Uterus (tissue), 3 donors: ENCODE measurements at regions not wholly inside any gene's neighbourhood (a gene's known extent, or its start where the extent isn't known, plus 50 kb on each side); places are given as distances from the start of the nearest gene placed in this dataset.

Source experiments
- DNase-seq, 2 donors: peaks; one replicate each; pipeline ENCODE4 v3.0.0-alpha.2; 2019 to 2020
- H3K27ac ChIP-seq, 2 donors: fragments of 200-600 bp; sonication (generic); 1 replicate in 1 of 2; 2 replicates in 1 of 2; pipeline ENCODE4 v1.5.1; 2016 to 2018
- H3K27me3 ChIP-seq, 2 donors: fragments of 200-600 bp; sonication (generic); one replicate each; pipeline ENCODE4 v1.5.1; 2018 to 2019; ENCODE audit warnings: control low read depth in 1 of 2
- H3K36me3 ChIP-seq, 2 donors: fragments of 200-600 bp; sonication (generic); one replicate each; pipeline ENCODE4 v1.5.1; 2019; ENCODE audit warnings: control low read depth in 1 of 2
- H3K4me1 ChIP-seq, 2 donors: fragments of 200-600 bp; sonication (generic); one replicate each; pipeline ENCODE4 v1.5.1; 2018 to 2019; ENCODE audit warnings: control low read depth in 1 of 2
- H3K4me3 ChIP-seq, 2 donors: fragments of 200-600 bp; sonication (generic); 1 replicate in 1 of 2; 2 replicates in 1 of 2; pipeline ENCODE4 v1.5.1; 2018 to 2019; ENCODE audit warnings: mild to moderate bottlenecking in 1 of 2
- H3K9me3 ChIP-seq, 2 donors: fragments of 200-600 bp; sonication (generic); one replicate each; pipeline ENCODE4 v1.5.1; 2019; ENCODE audit warnings: control low read depth in 1 of 2
- CTCF ChIP-seq, 4 experiments: fragments of 200-600 bp in 2 of 4; fragments of 450-650 bp in 2 of 4; sonication (generic) in 2 of 4; IDR thresholded peaks; one replicate each; pipeline ENCODE4 v1.5.1; 2016 to 2019; ENCODE audit warnings: antibody characterized with exemption in 4 of 4, mild to moderate bottlenecking in 2 of 4, moderate library complexity in 1 of 4
- POLR2A ChIP-seq, 2 donors: fragments of 450-650 bp; IDR thresholded peaks; one replicate each; pipeline ENCODE4 v1.6.1; 2016; ENCODE audit warnings: antibody characterized with exemption in 2 of 2, mild to moderate bottlenecking in 1 of 2, moderate library complexity in 1 of 2
- intact Hi-C: fragments of 100-400 bp; cut with DNase I; formaldehyde crosslinking; loops from one replicate; pipeline ENCODE4 v1.15.1; 2023; ENCODE audit warnings: low total_unique reads
- donor health status: DM: yes; HTN: yes; CAD: no.

- TF ChIP-seq CTCF (IDR thresholded peaks at IDR 0.05): no peak
- no peaks in the 10 kb centered on the region for H3K4me1 ChIP-seq
- DNase-seq: no peak
- no peaks in the 10 kb centered on the region for H3K27me3 ChIP-seq
- H3K27ac ChIP-seq: no peak overlapping the region
- no peak overlapping the region for H3K4me3 ChIP-seq
- intact Hi-C loops: no loop called here
- H3K36me3 ChIP-seq: no peaks in the 10 kb centered on the region
- H3K9me3 ChIP-seq: no peaks in the 10 kb centered on the region
Measured at GRCh38 chr7:26091933-26092332, 60.1 kb upstream of the NFE2L3 start.

GRCh38 chr7:26093023-26093422, 59.0 kb upstream of the NFE2L3 start:
- H3K4me3 ChIP-seq: no peak overlapping the region
- intact Hi-C loops: no loop called here
- no peaks in the 10 kb centered on the region for H3K36me3 ChIP-seq
- no peaks in the 10 kb centered on the region for H3K4me1 ChIP-seq
- no peak overlapping the region for H3K27ac ChIP-seq
- DNase-seq: no peak
- H3K9me3 ChIP-seq: no peaks in the 10 kb centered on the region
- no peak for TF ChIP-seq CTCF (IDR thresholded peaks at IDR 0.05)
- TF ChIP-seq POLR2A (IDR thresholded peaks at IDR 0.05): no peak
- H3K27me3 ChIP-seq: no peaks in the 10 kb centered on the region

GRCh38 chr7:26096136-26096535, 55.9 kb upstream of the NFE2L3 start:
- no peak for TF ChIP-seq CTCF (IDR thresholded peaks at IDR 0.05)
- no peak for TF ChIP-seq POLR2A (IDR thresholded peaks at IDR 0.05)
- DNase-seq: no peak
- intact Hi-C loops: no loop called here
- Histone ChIP-seq H3K27ac (no peak overlapping the region), H3K36me3 (no peaks in the 10 kb centered on the region), H3K4me1 (no peaks in the 10 kb centered on the region), H3K4me3 (no peak overlapping the region), H3K27me3 (no peaks in the 10 kb centered on the region), H3K9me3 (no peaks in the 10 kb centered on the region)

- H3K4me1 ChIP-seq: no peaks in the 10 kb centered on the region
- TF ChIP-seq POLR2A (IDR thresholded peaks at IDR 0.05) (no peak), CTCF (IDR thresholded peaks at IDR 0.05) (no peak)
- no peak for DNase-seq
- no peak overlapping the region for H3K4me3 ChIP-seq
- no peaks in the 10 kb centered on the region for H3K27me3 ChIP-seq
- no peak overlapping the region for H3K27ac ChIP-seq
- H3K9me3 ChIP-seq: no peaks in the 10 kb centered on the region
- intact Hi-C loops: no loop called here
- H3K36me3 ChIP-seq: no peaks in the 10 kb centered on the region
Measured at GRCh38 chr7:26097837-26098668, 53.9 kb upstream of the NFE2L3 start.

- Histone ChIP-seq H3K27ac (no peak overlapping the region), H3K36me3 (no peaks in the 10 kb centered on the region), H3K4me3 (no peak overlapping the region), H3K9me3 (no peaks in the 10 kb centered on the region), H3K4me1 (no peaks in the 10 kb centered on the region), H3K27me3 (no peaks in the 10 kb centered on the region)
- no peak for DNase-seq
- TF ChIP-seq POLR2A (IDR thresholded peaks at IDR 0.05): no peak
- no peak for TF ChIP-seq CTCF (IDR thresholded peaks at IDR 0.05)
- intact Hi-C loops: no loop called here
Measured at GRCh38 chr7:26099236-26099635, 52.8 kb upstream of the NFE2L3 start.
